Keratinocyte (primary cell): ENCODE measurements at regions not wholly inside any gene's neighbourhood (a gene's known extent, or its start where the extent isn't known, plus 50 kb on each side); places are given as distances from the start of the nearest gene placed in this dataset.

Experiments
- EZH2 ChIP-seq: IDR thresholded peaks from one replicate; pipeline ENCODE4 v1.6.1; 2012; ENCODE audit warnings: inconsistent platforms, mild to moderate bottlenecking, low read length, moderate library complexity
- TF ChIP-seq, protein P1 (sequence below), 3 experiments: IDR thresholded peaks in 1 of 3; conservative IDR thresholded peaks in 1 of 3; optimal IDR thresholded peaks in 1 of 3; 2 replicates in 2 of 3; 3 replicates in 1 of 3; pipeline versions ENCODE3 to v1.5.1; 2011; ENCODE audit warnings: low read length in 3 of 3, mild to moderate bottlenecking in 3 of 3, moderate library complexity in 2 of 3, control low read depth in 1 of 3, inconsistent platforms in 1 of 3; ENCODE audit not compliant: insufficient read depth in 2 of 3; ENCODE audit errors: extremely low read depth in 1 of 3

DNA sequence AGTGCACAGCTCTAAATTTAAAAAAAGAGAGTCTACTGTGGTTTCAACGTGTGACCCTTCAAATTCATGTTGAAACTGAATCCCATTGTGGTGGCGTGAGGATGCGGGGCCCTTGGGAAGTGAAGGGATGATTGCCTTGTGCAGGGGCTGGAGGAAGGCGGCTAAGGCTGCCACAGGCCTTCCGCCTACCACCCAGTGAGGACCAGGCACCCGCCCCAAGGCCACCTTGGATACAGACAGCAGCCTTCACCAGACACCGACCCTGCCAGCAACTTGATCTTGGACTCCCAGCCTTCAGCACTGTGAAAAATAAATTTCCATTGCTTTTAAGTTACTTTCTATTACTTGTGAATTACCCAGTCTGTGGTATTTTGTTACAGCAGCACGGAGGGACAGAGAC is 103.4 kb upstream of the TMEM18 start:
- TF ChIP-seq, protein P1, sequence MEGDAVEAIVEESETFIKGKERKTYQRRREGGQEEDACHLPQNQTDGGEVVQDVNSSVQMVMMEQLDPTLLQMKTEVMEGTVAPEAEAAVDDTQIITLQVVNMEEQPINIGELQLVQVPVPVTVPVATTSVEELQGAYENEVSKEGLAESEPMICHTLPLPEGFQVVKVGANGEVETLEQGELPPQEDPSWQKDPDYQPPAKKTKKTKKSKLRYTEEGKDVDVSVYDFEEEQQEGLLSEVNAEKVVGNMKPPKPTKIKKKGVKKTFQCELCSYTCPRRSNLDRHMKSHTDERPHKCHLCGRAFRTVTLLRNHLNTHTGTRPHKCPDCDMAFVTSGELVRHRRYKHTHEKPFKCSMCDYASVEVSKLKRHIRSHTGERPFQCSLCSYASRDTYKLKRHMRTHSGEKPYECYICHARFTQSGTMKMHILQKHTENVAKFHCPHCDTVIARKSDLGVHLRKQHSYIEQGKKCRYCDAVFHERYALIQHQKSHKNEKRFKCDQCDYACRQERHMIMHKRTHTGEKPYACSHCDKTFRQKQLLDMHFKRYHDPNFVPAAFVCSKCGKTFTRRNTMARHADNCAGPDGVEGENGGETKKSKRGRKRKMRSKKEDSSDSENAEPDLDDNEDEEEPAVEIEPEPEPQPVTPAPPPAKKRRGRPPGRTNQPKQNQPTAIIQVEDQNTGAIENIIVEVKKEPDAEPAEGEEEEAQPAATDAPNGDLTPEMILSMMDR (optimal IDR thresholded peaks at IDR 0.05 in 1 of 3, IDR thresholded peaks at IDR 0.05 in 1 of 3, conservative IDR thresholded peaks at IDR 0.05 in 1 of 3; ENCODE audit: extremely low read depth in 1 of 3, insufficient read depth in 2 of 3, low read length in 3 of 3), result no peak
- no peak for TF ChIP-seq EZH2
